ENCODE measurements at regions not wholly inside any gene's neighbourhood (a gene's known extent, or its start where the extent isn't known, plus 50 kb on each side); places are given as distances from the start of the nearest gene placed in this dataset.

- H3K36me3 ChIP-seq: no peaks in the 10 kb centered on the region
- peaks cover 22% of the 10 kb centered on the region for H3K27me3 ChIP-seq (ENCODE audit: low read depth)
- peaks cover 5% of the 10 kb centered on the region for H3K9me3 ChIP-seq
- no peak overlapping the region for H3K27ac ChIP-seq
- no peak overlapping the region for H3K4me3 ChIP-seq
- intact Hi-C loops (cut with DNase I): no loop called here
- peaks cover 13% of the 10 kb centered on the region for H3K4me1 ChIP-seq
- TF ChIP-seq CTCF (IDR thresholded peaks at IDR 0.05): no peak
- ATAC-seq: no peak
- no peak for DNase-seq
Measured at GRCh38 chr2:120670371-120670770, 65.3 kb upstream of the GLI2 start.

- no peaks in the 10 kb centered on the region for H3K36me3 ChIP-seq
- peaks cover under 1% of the 10 kb centered on the region for H3K9me3 ChIP-seq
- H3K27ac ChIP-seq: no peak overlapping the region
- intact Hi-C loops (cut with DNase I): no loop called here
- no peak overlapping the region for H3K4me3 ChIP-seq
- peaks cover 13% of the 10 kb centered on the region for H3K4me1 ChIP-seq
- no peak for ATAC-seq
- TF ChIP-seq CTCF (IDR thresholded peaks at IDR 0.05): no peak
- DNase-seq: no peak
- H3K27me3 ChIP-seq (ENCODE audit: low read depth): peaks cover 22% of the 10 kb centered on the region
Measured at GRCh38 chr2:120670771-120671480, 64.7 kb upstream of the GLI2 start.

- Histone ChIP-seq H3K4me1 (peaks cover 13% of the 10 kb centered on the region), H3K36me3 (no peaks in the 10 kb centered on the region), H3K4me3 (no peak overlapping the region), H3K9me3 (no peaks in the 10 kb centered on the region), H3K27ac (no peak overlapping the region), H3K27me3 (ENCODE audit: low read depth) (peaks cover 22% of the 10 kb centered on the region)
- ATAC-seq: no peak
- TF ChIP-seq CTCF (IDR thresholded peaks at IDR 0.05): no peak
- intact Hi-C loops (cut with DNase I): no loop called here
- DNase-seq: no peak
Measured at GRCh38 chr2:120672526-120673204, 63.0 kb upstream of the GLI2 start.

- TF ChIP-seq CTCF (IDR thresholded peaks at IDR 0.05): no peak
- intact Hi-C loops (cut with DNase I): no loop called here
Measured at GRCh38 chr2:120673205-120673550, 62.5 kb upstream of the GLI2 start.

DNA sequence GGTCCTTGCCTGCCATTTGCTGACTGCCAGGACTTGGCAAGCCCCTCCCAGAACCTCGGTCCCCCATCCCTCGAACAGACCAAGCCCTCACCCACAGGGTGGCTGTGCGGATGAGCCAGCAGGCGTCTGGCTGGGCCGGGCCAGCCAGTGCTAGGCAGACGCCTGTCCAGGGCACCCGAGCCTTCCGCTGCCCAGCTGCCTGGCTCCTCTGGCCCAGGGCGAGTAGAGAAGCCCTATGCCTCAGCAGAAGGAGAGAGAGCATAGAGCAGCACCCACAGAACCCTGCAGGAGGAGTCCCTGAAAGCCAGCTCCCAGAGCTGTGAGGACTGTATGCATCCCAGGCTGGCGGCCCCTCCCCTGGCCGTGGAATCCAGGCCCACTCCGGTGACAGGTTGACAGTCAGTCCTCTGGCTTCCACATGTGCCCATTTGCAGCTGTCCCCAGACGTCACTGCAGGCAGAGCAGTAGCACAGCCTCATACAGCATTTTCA lies 62.1 kb upstream of the GLI2 start:
- Histone ChIP-seq H3K27me3 (ENCODE audit: low read depth) (peaks cover 22% of the 10 kb centered on the region), H3K27ac (no peak overlapping the region)
- DNase-seq: no peak

More at GRCh38 chr2:120673205-120673550, 62.5 kb upstream of the GLI2 start:
- Histone ChIP-seq H3K4me3 (no peak overlapping the region), H3K27ac (no peak overlapping the region), H3K4me1 (peaks cover 13% of the 10 kb centered on the region), H3K36me3 (no peaks in the 10 kb centered on the region), H3K9me3 (no peaks in the 10 kb centered on the region), H3K27me3 (ENCODE audit: low read depth) (peaks cover 22% of the 10 kb centered on the region)
- DNase-seq: no peak
- ATAC-seq: no peak

More for the DNA sequence above, 62.1 kb upstream of the GLI2 start:
- intact Hi-C loops (cut with DNase I): no loop called here
- no peaks in the 10 kb centered on the region for H3K36me3 ChIP-seq
- no peaks in the 10 kb centered on the region for H3K9me3 ChIP-seq
- no peak for ATAC-seq
- no peak overlapping the region for H3K4me3 ChIP-seq
- TF ChIP-seq CTCF (IDR thresholded peaks at IDR 0.05): no peak
- peaks cover 13% of the 10 kb centered on the region for H3K4me1 ChIP-seq
